ENCODE measurements at regions not wholly inside any gene's neighbourhood (a gene's known extent, or its start where the extent isn't known, plus 50 kb on each side); places are given as distances from the start of the nearest gene placed in this dataset.

GRCh38 chr3:152197937-152198336 is 70.8 kb upstream of the MBNL1 start:
- TF ChIP-seq CTCF (IDR thresholded peaks at IDR 0.05) (no peak), POLR2AphosphoS5 (IDR thresholded peaks at IDR 0.05; ENCODE audit: low read depth, low read length) (no peak), REST (IDR thresholded peaks at IDR 0.05; ENCODE audit: insufficient read depth in 1 of 2, low read depth in 2 of 2, low read length in 1 of 2) (no peak), TCF7L2 (IDR thresholded peaks at IDR 0.05; ENCODE audit: low read depth, low read length) (no peak), SIN3A (IDR thresholded peaks at IDR 0.05; ENCODE audit: borderline replicate concordance, insufficient read depth, low read depth, low read length) (no peak)
